ENCODE measurements at regions not wholly inside any gene's neighbourhood (a gene's known extent, or its start where the extent isn't known, plus 50 kb on each side); places are given as distances from the start of the nearest gene placed in this dataset.

GRCh38 chr5:39668980-39669379 lies 244.2 kb upstream of the DAB2 start:
- TF ChIP-seq, protein P1, sequence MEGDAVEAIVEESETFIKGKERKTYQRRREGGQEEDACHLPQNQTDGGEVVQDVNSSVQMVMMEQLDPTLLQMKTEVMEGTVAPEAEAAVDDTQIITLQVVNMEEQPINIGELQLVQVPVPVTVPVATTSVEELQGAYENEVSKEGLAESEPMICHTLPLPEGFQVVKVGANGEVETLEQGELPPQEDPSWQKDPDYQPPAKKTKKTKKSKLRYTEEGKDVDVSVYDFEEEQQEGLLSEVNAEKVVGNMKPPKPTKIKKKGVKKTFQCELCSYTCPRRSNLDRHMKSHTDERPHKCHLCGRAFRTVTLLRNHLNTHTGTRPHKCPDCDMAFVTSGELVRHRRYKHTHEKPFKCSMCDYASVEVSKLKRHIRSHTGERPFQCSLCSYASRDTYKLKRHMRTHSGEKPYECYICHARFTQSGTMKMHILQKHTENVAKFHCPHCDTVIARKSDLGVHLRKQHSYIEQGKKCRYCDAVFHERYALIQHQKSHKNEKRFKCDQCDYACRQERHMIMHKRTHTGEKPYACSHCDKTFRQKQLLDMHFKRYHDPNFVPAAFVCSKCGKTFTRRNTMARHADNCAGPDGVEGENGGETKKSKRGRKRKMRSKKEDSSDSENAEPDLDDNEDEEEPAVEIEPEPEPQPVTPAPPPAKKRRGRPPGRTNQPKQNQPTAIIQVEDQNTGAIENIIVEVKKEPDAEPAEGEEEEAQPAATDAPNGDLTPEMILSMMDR (IDR thresholded peaks at IDR 0.05; ENCODE audit: low read depth, low read length), result no peak
- no peak for TF ChIP-seq EZH2phosphoT487 (IDR thresholded peaks at IDR 0.05; ENCODE audit: low read depth)

Measured in OCI-LY3 (cell line).